ENCODE measurements at regions not wholly inside any gene's neighbourhood (a gene's known extent, or its start where the extent isn't known, plus 50 kb on each side); places are given as distances from the start of the nearest gene placed in this dataset.

DNA sequence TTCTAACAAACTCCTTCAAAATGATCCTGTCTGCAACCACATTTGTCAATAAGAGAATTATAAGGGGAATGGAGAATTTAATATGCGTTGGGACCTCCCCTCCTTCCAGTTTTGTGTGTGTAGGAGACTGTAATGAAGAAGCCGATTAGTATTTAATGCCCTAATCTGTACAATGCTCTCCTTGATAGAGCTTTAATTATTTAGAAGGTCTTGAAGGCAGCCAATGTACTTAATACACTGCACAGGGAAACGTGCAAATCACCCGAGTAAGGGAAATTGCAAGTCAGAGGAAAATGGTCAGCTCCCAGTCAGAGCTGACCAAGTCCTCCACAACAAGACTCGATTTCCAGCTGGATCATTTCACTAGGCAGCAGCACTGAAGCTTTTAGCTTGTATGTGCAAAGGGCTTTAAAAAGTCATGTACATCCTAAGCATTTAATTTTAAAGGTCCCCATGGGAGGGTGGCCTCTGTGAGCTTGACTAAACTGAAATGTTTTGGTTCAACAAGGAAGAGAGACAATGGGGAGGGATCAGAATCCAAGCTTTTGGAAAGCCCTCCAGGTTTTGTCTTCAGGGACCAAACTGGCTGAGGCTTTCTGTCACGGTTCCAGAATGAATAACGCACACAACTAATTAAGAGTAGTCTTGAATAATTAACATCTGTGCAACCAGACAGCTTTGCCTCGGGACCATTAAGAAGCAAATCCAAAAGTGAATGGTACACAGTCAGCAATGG is 159.8 kb upstream of the MITF start:
- peak; percentile 60 to 74 (median 64) for DNase-seq (ENCODE audit: low read depth in 4 of 4, low spot score in 2 of 4)

DNA sequence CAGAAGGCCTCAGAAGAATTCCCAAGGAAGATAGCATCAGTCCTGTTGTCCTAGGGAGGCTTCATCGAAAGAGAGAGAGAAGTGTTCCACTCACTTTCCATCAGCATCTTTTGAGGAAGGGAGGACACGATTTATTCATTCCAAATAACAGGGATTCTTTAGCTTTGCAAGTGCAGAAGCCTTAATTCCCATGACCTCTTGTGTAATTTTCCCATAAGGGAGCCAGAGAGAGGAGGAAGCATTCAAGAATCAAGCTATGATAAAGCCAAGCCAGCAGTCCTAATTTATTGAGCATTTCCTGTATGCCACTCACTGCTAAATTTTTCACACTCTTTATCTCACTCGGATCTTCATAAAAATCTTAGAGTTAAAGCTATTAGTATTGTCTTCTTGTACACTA is 169.7 kb upstream of the MITF start:
- DNase-seq (ENCODE audit: low read depth in 4 of 4, low spot score in 2 of 4) = no peak

DNA sequence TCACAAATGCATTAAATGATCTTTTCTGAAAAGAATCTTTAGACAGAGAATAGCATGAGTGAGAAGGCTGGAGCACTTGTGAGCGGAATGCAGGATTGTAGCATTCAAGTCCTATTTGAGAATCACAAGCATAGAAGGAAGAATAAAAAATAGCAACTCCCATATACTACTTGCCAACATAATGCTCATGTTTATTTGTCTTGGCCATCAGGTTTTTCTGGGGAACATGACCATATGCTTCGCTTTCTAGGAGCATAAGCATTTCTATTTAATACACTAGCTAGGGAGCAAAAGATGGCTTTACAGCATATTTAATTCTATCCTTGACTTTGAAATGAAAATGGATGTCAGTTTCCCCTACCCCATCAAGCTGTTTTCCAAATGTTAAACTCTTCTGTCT is 170.3 kb upstream of the MITF start:
- no peak for DNase-seq (ENCODE audit: low read depth in 4 of 4, low spot score in 2 of 4)

DNA sequence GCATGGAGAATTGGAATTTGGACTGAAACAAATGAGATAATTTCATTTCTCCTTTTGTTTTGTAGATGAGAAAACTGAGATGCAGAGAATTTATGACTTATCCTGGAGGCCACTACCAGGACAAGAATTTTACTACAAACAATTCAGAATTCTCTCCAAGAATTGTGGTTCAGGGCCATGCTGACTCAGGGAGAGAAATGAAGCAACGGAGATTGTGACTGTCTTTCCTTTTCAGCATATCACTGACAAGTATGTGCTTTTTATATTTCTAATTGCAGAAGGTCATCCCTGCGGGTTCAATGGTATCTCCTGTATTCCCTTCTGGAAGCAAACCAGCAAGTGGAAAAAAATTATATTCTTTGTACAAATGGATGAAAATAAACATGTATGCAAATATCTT is 170.8 kb upstream of the MITF start:
- DNase-seq (ENCODE audit: low read depth in 4 of 4, low spot score in 2 of 4) = no peak

DNA sequence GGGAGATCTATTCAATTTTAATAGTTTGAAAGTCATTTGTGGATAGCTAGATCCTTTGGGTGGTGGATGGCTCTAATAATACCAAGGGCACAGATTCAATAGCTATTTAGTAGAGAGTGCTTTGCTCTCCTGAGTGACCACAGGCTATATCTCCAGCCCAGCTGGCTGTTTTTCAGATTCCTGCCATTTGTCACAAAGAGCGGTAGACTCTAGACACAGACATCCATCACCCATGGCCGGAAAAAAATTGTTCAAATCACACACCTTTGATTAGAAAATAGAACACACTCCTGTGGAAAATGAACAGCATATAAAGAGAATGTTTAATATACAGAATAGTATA is 171.6 kb upstream of the MITF start:
- no peak for DNase-seq (ENCODE audit: low read depth in 4 of 4, low spot score in 2 of 4)

DNA sequence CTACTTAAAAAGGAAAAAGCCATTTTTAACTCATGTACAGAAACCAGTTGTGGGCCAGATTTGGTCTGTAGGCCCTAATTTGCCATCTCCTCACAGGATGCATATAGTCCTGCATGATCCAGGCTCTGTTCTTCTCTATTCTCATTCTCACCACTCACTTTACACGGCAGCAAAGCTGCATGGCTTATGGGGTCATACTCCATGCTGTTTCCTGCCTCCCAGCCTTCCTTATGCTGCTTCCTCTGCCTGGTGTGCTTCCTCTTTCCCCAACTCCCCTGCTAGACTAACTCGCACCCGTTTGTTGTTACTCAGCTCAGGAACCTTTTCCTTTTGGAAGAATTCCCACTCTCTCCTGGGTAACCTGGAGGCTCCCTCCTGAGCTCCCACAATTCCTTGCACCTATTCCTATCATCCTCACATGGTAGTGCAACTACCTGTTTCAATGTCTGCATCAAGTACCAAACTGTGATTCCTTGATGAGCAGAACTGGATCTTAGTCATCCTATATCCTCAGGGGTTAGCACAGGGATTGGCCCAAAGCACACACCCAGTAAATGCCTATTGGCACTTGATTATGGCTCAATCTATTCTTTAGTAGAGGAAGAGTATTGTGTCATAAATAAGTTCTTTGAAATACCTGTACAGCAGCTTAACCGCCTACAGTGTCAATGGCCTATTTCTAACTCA is 172.1 kb upstream of the MITF start:
- no peak for DNase-seq (ENCODE audit: low read depth in 4 of 4, low spot score in 2 of 4)

DNA sequence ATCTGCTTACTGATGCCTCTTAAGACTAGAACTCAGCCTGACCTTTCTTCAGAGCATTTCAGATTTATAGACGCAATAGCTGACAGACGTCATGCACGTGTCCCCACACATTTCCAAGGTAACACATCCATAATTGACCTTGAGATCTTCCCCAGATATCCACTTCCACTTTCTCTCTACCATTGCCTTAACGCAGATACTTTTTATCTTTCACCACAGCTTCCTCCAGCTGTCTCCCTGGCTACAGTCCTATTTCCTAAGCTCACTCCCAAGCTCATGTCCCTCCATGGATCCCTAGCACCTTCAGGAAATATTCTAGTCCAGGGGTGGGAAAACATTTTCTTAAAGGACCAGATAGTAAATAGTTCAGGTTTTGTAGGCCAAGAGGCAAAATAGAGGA is 173.0 kb upstream of the MITF start:
- DNase-seq (ENCODE audit: low read depth in 4 of 4, low spot score in 2 of 4) = no peak

DNA sequence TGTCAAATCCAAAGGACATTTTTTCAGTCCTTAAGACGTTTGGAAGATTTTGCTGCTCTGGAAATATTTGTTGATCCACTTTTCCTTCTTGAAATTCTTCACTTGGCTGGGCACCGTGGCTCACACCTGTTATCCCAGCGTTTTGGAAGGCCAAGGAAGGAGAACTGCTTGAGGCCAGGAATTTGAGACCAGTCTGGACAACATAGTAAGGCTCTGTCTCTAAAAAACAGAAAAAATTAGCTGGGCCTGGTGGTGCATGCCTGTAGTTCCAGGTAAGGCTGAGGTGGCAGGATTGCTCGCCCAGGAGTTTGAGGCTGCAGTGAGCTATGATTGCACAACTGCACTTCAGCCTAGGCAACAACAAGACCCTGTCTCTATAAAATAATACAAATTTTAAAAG is 173.9 kb upstream of the MITF start:
- no peak for DNase-seq (ENCODE audit: low read depth in 4 of 4, low spot score in 2 of 4)

DNA sequence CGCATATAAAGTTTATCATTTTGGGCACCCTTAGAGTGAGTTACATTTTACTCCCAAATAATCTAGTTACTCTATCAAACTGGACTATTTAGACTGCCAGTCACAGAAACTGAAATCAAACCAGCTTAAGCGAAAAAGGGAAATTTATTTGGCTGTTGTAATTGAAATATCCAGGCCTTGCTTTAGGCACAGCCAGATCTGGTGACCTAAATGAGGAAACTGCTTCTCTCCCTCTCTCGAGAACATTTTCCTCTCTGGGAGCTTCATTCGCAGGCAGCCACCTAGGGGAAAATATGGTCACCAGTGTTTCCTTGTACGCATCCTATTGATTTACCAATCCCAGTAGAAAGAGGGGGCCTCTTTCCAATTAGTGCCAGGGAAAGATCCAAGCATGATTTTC is 175.3 kb upstream of the MITF start:
- DNase-seq (ENCODE audit: low read depth in 4 of 4, low spot score in 2 of 4) = no peak

DNA sequence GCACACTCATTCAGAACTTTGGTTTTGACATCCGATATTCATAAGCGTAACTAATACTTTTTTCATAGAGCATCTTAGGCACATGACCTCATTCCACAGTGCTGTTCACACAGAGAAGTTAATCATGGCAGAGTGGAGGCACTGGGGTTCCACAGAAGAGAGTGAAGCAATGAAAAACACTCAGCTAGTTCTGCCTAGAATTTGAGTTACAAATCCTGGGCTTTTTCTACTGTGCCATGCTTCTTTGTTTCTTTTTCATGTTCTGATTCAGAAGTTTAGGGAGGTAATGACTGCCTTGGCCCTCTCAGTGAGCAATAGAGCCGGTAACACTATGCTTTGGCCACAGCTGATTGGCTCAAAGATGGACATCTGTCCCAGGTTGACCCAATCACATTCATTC is 176.1 kb upstream of the MITF start:
- no peak for DNase-seq (ENCODE audit: low read depth in 4 of 4, low spot score in 2 of 4)

DNA sequence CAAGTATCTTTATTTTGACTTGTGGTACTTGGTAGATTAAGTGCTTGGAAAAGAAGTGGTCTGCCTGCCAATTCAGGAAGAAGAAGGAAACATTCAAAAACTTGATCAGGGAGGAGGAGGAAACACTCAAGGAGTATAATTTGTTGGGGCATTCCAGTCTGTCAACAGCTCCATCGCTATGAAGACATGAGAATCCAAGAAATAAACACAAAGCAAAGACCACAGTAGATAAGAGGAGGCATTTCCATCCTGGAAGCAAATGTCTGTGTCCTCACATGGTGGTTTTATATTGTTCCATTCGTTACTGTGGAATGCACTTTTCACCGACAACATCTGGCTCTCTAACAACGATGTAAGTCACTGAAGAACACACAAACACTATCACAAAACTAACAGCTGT is 176.1 kb upstream of the FRMD4B start:
- no peak for DNase-seq (ENCODE audit: low read depth in 4 of 4, low spot score in 2 of 4)

DNA sequence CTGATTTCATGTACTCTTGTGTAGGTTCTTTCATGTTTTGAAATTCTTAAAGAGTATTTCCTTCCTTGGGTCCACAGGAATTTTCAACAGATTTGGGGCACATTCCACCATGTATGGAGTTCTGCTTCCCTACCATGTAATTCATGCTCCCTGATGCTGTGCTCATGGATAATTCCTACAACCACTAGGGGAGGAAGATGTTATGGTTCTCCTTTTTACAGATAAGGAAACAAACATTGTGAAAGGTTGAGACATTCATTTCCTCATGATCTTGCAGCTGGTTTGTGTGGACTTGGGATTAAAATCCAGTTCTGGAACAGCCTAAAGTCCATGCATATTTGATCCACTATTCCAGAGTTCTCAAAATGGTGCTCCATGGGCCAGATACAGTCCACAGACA is 174.9 kb upstream of the FRMD4B start:
- no peak for DNase-seq (ENCODE audit: low read depth in 4 of 4, low spot score in 2 of 4)

DNA sequence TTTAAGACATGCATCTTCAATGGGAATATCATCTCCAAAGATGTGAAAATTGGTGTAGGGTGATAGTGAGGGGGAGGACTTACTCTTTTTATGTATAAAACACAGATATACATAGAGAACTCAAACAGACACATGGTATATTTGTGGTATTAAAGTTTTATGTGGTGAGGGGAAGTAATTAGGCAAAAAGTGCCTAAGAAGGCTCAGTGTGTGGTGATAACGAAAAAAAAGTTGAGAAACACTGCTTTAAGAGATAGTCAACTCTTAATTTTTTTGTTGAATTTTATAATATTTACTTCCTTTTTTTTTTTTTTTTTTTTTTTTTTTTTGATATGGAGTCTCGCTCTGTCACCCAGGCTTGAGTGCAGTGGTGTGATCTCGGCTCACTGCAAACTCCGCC is 174.2 kb upstream of the FRMD4B start:
- no peak for DNase-seq (ENCODE audit: low read depth in 4 of 4, low spot score in 2 of 4)

DNA sequence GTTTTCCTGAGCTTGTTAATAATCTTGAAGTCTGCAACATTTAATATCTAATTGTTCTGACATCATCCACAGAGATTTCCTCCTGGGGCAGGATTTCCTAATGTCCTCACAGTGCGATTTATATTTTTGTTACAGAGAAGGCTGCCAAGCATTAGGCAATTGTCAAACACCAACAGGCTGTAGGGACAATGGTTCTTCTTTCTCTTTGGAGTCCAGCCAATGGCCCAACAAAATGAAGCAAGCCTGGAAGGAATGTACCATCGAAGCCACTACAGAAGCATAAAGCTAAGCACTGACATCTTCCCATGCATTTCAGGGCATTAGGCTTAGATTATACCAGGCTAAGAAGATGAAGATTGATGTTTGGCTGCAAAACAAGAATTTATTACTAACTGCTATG is 173.0 kb upstream of the FRMD4B start:
- no peak for DNase-seq (ENCODE audit: low read depth in 4 of 4, low spot score in 2 of 4)

DNA sequence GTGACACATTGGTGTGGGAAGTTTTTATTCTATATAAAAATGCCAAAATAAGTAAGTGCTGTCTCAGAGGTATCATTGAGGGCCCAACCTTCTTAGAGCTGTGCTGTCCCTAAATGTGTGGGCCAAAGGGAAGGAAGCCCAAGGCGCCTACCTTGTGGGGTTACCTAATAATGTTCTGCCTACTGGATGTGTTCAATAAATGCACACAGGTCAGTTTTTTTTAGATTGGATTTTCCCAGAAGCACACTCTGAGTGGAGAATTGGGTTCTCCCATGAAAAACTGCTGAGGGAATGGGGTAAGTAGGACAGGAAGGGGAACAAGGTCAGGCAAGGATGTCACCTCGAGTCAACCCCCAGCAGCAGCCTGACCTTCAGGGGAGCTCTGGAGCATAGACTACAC is 168.7 kb upstream of the FRMD4B start:
- DNase-seq (ENCODE audit: low read depth in 4 of 4, low spot score in 2 of 4) = no peak

DNA sequence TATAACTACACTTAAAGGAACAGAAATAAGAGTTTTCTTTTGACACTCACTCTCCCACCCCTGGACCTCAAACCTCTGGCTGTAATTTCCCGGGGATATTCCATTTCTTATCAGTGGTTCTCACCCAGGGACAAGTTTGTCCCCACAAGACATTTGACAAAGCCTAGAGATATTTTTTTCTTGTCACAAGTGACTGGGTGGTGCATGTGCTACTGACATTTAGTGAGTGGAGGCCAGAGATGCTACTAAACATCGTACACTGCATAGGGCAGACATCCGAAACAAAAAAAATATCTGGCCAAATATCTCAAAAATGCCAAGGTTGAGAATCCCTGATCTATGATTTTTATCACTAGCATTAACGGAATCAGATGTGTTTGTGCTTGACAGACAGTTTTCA is 168.0 kb upstream of the FRMD4B start:
- no peak for DNase-seq (ENCODE audit: low read depth in 4 of 4, low spot score in 2 of 4)

DNA sequence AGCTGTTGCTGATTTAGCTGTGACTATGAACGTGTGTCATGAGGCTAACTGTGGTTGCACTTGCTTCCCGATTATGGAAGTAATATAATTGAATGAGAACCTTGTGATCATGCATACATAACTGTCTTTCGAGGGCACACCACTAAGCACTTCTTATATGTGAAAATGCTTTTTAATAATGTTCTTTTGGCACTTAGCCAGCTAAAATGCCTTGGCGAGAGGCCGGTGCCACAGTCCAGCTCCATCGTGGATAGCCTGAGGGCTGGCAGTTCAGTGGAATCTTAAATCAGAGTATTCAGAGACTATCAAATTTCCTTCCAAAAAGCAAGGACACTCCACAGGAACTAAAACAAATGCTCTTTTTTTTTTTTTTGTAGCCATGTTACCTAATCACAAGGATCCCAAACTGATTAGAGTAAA is 161.6 kb upstream of the FRMD4B start:
- no peak for DNase-seq (ENCODE audit: low read depth in 4 of 4, low spot score in 2 of 4)

DNA sequence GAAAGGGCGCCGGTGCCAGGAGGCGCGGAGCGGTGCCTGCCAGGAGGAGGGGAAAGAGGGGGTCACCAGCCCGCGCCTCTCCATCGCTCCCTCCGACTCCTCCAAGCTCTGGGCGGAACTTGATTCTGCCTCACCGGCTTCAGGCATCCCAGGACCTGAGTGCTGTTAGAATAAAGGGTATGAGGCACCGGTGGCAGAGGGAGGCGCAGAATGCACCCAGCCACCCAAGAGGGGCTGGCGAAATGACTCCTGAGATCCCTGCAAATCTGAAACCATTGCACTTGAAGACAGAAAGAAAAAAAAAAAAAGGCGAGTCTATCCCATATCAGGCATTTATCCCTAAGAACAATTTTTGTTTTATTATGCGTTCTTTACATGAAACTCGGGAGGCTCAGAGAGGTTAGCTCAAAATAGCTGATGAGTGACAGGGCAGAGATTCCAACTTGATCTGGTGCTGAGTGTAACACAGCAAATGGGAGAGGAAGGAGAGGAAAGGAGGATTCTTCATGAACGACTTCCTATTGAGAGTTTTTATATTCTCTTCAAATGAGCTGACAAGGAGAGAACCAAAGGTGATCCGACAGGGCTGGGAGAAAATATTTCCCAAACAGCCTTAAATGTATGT is 157.0 kb upstream of the FRMD4B start:
- no peak for DNase-seq (ENCODE audit: low read depth in 4 of 4, low spot score in 2 of 4)

DNA sequence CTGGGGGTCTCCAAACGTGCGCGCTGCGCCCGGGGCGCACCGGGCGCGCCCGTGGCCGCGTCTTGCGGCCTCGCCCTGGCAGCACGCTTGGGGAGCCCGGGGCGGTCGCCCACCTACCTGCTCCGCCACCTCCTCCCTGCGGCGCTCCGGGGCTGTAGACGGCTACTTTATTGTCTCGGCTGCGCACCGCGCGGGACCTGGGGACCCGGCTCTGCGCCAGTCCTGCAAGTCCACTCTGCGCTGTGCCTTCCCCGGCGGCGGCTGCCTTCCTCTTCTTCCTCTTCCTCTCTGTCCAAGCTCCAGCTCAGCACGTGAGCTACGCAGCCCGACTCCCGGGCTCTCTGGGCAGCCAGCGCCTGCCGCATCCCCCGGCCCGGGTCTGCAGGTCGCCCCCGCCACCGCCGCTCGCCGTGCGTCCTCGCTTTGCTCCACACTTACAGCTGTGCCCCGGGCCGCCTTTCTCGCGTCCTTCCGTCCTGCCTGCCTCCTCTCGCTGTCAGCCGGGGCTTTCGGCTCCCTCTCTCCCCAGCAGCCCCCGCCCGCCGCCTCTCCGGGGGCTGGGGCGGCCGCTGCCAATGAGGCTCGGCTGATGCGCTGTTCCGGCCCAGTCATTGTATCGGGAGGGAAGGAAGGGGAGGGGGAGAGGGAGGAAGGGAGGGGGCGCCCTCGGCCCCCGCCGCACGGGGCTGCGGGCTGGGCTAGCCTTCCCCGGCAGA is 156.4 kb upstream of the FRMD4B start:
- peak in 2 of 4 donors; percentile 38 to 42 for DNase-seq (ENCODE audit: low read depth in 4 of 4, low spot score in 2 of 4)

DNA sequence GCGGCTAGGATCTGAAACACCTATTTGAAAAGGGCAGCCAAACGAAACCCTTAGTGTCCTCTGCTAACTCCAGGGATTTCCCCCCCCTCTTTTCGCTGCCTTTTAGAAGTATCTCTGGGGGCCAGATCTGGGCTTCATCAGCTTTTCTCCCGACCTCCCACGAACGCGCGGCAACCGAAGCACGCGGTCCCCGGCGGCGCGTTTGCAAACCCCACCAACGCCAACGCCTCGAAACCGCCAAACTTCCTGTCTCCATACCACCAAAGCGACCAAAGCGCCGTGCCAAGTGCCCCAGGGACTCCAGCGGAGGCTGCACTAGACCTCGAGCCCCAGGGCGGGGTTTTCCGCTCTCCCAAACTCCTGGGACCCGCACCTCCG is 155.8 kb upstream of the FRMD4B start:
- DNase-seq (ENCODE audit: low read depth in 4 of 4, low spot score in 2 of 4) = peak in 1 of 4 donors; percentile 26

DNA sequence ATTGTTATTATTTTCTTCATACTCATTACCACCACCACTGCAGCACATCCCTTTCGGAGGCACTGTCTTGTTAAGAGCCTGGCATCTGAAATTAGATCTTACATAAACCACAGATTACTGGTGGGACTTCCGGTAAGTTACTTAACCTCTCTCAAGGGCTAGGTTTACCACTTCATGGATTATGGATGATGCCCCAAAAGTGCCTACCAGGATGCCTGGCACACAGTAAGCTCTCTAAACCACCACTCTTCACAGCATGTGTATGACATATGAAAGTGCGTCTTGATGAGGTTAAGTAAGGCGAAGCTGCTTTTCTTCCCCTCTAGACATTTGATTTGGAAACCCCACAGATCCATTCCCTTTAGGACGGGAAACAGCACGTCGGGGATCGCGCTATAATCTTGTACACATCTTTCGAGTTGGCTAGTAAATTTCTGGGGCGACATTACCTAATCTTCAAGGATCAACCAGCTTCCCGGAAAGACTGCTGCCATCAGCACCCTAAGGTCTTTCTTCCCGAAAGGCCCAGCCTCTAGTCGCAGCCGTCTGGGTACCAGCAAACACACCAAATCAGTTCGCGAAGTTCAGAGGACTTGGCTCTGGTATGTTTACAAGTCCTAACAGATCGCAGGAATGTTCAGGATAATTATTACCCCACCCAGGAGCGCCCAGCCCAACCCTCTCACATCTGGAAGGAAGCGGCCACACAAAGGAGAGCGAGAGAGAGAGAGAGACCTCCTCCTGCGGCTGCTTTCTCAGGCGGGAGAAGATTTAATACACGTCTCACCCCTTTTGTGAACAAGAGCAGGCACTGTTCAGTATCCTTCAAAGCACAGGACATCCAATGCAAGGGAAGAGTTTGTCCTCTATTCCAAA is 155.1 kb upstream of the FRMD4B start:
- no peak for DNase-seq (ENCODE audit: low read depth in 4 of 4, low spot score in 2 of 4)

Measured in left renal cortex interstitium (tissue), 4 donors.